ENCODE measurements at regions not wholly inside any gene's neighbourhood (a gene's known extent, or its start where the extent isn't known, plus 50 kb on each side); places are given as distances from the start of the nearest gene placed in this dataset.

GRCh38 chr3:3305841-3306240, 126.3 kb upstream of the CRBN start:
- H3K4me1 ChIP-seq (ENCODE audit: control insufficient read depth in 2 of 2, insufficient read depth in 2 of 2, low read length in 2 of 2): no peaks in the 10 kb centered on the region
- Mint-ChIP-seq H3K4me3 (no peak overlapping the region), H3K9me3 (ENCODE audit: insufficient read depth) (no peaks in the 10 kb centered on the region), H3K27ac (no peak overlapping the region), H3K27me3 (peaks cover 11% of the 10 kb centered on the region), H3K4me1 (no peaks in the 10 kb centered on the region)
- H4K20me1 ChIP-seq (ENCODE audit: control insufficient read depth, insufficient read depth, low read length, poor library complexity, severe bottlenecking): no peaks in the 10 kb centered on the region
- H3K9ac ChIP-seq (ENCODE audit: low read length): no peak overlapping the region
- TF ChIP-seq, protein P1, sequence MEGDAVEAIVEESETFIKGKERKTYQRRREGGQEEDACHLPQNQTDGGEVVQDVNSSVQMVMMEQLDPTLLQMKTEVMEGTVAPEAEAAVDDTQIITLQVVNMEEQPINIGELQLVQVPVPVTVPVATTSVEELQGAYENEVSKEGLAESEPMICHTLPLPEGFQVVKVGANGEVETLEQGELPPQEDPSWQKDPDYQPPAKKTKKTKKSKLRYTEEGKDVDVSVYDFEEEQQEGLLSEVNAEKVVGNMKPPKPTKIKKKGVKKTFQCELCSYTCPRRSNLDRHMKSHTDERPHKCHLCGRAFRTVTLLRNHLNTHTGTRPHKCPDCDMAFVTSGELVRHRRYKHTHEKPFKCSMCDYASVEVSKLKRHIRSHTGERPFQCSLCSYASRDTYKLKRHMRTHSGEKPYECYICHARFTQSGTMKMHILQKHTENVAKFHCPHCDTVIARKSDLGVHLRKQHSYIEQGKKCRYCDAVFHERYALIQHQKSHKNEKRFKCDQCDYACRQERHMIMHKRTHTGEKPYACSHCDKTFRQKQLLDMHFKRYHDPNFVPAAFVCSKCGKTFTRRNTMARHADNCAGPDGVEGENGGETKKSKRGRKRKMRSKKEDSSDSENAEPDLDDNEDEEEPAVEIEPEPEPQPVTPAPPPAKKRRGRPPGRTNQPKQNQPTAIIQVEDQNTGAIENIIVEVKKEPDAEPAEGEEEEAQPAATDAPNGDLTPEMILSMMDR (IDR thresholded peaks at IDR 0.05): no peak
- no peak for TF ChIP-seq EZH2 (IDR thresholded peaks at IDR 0.05; ENCODE audit: borderline replicate concordance, insufficient read depth, low read depth, low read length, poor library complexity, severe bottlenecking)
- no peak for DNase-seq
- H3K4me2 ChIP-seq (replicated peaks; ENCODE audit: low read depth, low read length, poor library complexity, severe bottlenecking): no peak overlapping the region
- no peaks in the 10 kb centered on the region for H3K79me2 ChIP-seq (ENCODE audit: control insufficient read depth, insufficient read depth, low read length)
- no peaks in the 10 kb centered on the region for H3K27me3 ChIP-seq (replicated peaks in 1 of 4; ENCODE audit: control extremely low read depth in 1 of 4, control insufficient read depth in 3 of 4, insufficient read depth in 4 of 4, low read length in 3 of 4)
- WGBS (ENCODE audit: insufficient coverage): no CpG with 5 or more reads among the region's 1 CpG
- H2AFZ ChIP-seq (ENCODE audit: insufficient read depth, low read depth, low read length, poor library complexity, severe bottlenecking): no peak overlapping the region
- no peak overlapping the region for H3K27ac ChIP-seq (ENCODE audit: low read length in 2 of 2)
- no peaks in the 10 kb centered on the region for H3K36me3 ChIP-seq (replicated peaks in 1 of 2; ENCODE audit: control extremely low read depth in 1 of 2, control insufficient read depth in 1 of 2, extremely low read depth in 1 of 2, insufficient read depth in 2 of 2, low read length in 1 of 2)
- CTCF ChIA-PET: no interaction called here
- H3K4me3 ChIP-seq (ENCODE audit: control extremely low read depth in 1 of 5, extremely low read depth in 1 of 5, insufficient read depth in 1 of 5, low read depth in 2 of 5, low read length in 4 of 5): no peak overlapping the region
- no peaks in the 10 kb centered on the region for H3K9me3 ChIP-seq (ENCODE audit: control extremely low read depth in 1 of 3, control insufficient read depth in 2 of 3, insufficient read depth in 1 of 3, low read length in 2 of 3)
- no peak for ATAC-seq (ENCODE audit: low read depth)
- POLR2A ChIA-PET: no interaction called here
- intact Hi-C loops (cut with micrococcal nuclease): no loop called here

- Histone ChIP-seq H3K9ac (ENCODE audit: low read length) (no peak overlapping the region), H2AFZ (ENCODE audit: insufficient read depth, low read depth, low read length, poor library complexity, severe bottlenecking) (no peak overlapping the region), H3K27me3 (replicated peaks in 1 of 4; ENCODE audit: control extremely low read depth in 1 of 4, control insufficient read depth in 3 of 4, insufficient read depth in 4 of 4, low read length in 3 of 4) (no peaks in the 10 kb centered on the region), H3K27ac (ENCODE audit: low read length in 2 of 2) (no peak overlapping the region), H3K36me3 (replicated peaks in 1 of 2; ENCODE audit: control extremely low read depth in 1 of 2, control insufficient read depth in 1 of 2, extremely low read depth in 1 of 2, insufficient read depth in 2 of 2, low read length in 1 of 2) (no peaks in the 10 kb centered on the region), H3K79me2 (ENCODE audit: control insufficient read depth, insufficient read depth, low read length) (no peaks in the 10 kb centered on the region), H3K4me2 (replicated peaks; ENCODE audit: low read depth, low read length, poor library complexity, severe bottlenecking) (no peak overlapping the region), H3K4me3 (ENCODE audit: control extremely low read depth in 1 of 5, extremely low read depth in 1 of 5, insufficient read depth in 1 of 5, low read depth in 2 of 5, low read length in 4 of 5) (no peak overlapping the region), H4K20me1 (ENCODE audit: control insufficient read depth, insufficient read depth, low read length, poor library complexity, severe bottlenecking) (no peaks in the 10 kb centered on the region), H3K9me3 (ENCODE audit: control extremely low read depth in 1 of 3, control insufficient read depth in 2 of 3, insufficient read depth in 1 of 3, low read length in 2 of 3) (no peaks in the 10 kb centered on the region), H3K4me1 (ENCODE audit: control insufficient read depth in 2 of 2, insufficient read depth in 2 of 2, low read length in 2 of 2) (no peaks in the 10 kb centered on the region)
- ChIA-PET CTCF (no interaction called here), POLR2A (no interaction called here)
- Mint-ChIP-seq H3K4me3 (no peak overlapping the region), H3K27me3 (peaks cover 12% of the 10 kb centered on the region), H3K9me3 (ENCODE audit: insufficient read depth) (no peaks in the 10 kb centered on the region), H3K27ac (no peak overlapping the region), H3K4me1 (no peaks in the 10 kb centered on the region)
- TF ChIP-seq, protein P1 (IDR thresholded peaks at IDR 0.05): no peak
- TF ChIP-seq EZH2 (IDR thresholded peaks at IDR 0.05; ENCODE audit: borderline replicate concordance, insufficient read depth, low read depth, low read length, poor library complexity, severe bottlenecking): no peak
- WGBS (ENCODE audit: insufficient coverage): 20% methylated on average over 1 of the region's 5 CpGs
- intact Hi-C loops (cut with micrococcal nuclease): no loop called here
- DNase-seq (no peak), ATAC-seq (ENCODE audit: low read depth) (no peak)
Observed at GRCh38 chr3:3305084-3305483, 125.6 kb upstream of the CRBN start.

All from B cell (primary cell).